Endothelial cell of umbilical vein (primary cell): ENCODE measurements at regions not wholly inside any gene's neighbourhood (a gene's known extent, or its start where the extent isn't known, plus 50 kb on each side); places are given as distances from the start of the nearest gene placed in this dataset.

Experiments used
- EZH2 ChIP-seq: IDR thresholded peaks from 2 replicates; pipeline ENCODE4 v1.6.1; 2012; ENCODE audit warnings: borderline replicate concordance, low read depth, mild to moderate bottlenecking, moderate library complexity, low read length, inconsistent platforms; ENCODE audit not compliant: severe bottlenecking
- POLR2A ChIP-seq: IDR thresholded peaks from 2 replicates; pipeline ENCODE4 v1.6.1; 2012; ENCODE audit warnings: low read depth, mild to moderate bottlenecking, control low read depth, low read length
- POLR2AphosphoS5 ChIP-seq: IDR thresholded peaks from 2 replicates; pipeline ENCODE4 v1.6.1; 2012; ENCODE audit warnings: low read depth, mild to moderate bottlenecking, control low read depth, low read length, moderate library complexity; ENCODE audit not compliant: insufficient read depth
- TF ChIP-seq, protein P1 (sequence below), 2 donors: IDR thresholded peaks; 1 replicate in 1 of 2; 2 replicates in 1 of 2; pipeline ENCODE4 v1.5.1; 2011; ENCODE audit warnings: low read length in 2 of 2, mild to moderate bottlenecking in 2 of 2, moderate library complexity in 2 of 2, control low read depth in 1 of 2, inconsistent platforms in 1 of 2, low read depth in 1 of 2; ENCODE audit not compliant: insufficient read depth in 1 of 2; ENCODE audit errors: extremely low read depth in 1 of 2
- TF ChIP-seq, protein P2 (sequence below): IDR thresholded peaks from 2 replicates; pipeline ENCODE4 v1.6.1; 2011; ENCODE audit not compliant: insufficient read depth, insufficient read length

DNA sequence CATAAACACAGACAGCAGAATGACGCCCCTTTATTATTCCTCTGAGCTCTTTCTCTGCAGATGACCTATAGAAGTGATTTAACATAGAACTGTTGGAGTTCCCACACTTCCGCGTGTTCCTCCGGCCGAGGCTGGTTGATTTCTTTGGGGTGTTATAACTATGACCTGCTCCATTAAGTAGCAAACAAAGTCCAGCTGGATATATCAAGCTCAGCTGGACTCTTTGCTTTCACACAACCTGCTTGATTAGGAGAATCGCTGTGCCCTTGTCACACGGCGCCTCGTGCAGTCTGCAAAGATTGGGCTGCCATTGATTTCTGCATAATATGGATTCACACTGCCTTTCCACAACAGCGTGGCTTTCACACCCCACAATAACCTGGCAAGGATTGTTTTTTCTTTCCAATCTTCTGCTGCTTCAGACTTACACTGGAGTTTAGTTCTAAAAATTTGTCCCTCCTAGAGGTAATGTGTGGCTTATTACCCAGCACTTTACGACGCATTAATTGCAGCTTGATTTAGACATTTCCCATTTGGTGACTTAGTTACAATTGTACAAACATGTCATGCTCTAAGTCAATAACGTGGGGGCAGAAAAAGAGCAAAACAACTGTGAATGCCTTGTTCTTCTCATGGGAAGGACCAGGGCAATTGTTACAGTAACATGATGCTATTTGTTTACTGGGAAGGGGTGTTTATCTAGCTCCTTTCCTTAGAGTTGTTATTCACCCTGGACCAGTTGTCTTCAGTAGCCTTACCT, 485.7 kb downstream of the TXNL1 start:
- TF ChIP-seq, protein P1, sequence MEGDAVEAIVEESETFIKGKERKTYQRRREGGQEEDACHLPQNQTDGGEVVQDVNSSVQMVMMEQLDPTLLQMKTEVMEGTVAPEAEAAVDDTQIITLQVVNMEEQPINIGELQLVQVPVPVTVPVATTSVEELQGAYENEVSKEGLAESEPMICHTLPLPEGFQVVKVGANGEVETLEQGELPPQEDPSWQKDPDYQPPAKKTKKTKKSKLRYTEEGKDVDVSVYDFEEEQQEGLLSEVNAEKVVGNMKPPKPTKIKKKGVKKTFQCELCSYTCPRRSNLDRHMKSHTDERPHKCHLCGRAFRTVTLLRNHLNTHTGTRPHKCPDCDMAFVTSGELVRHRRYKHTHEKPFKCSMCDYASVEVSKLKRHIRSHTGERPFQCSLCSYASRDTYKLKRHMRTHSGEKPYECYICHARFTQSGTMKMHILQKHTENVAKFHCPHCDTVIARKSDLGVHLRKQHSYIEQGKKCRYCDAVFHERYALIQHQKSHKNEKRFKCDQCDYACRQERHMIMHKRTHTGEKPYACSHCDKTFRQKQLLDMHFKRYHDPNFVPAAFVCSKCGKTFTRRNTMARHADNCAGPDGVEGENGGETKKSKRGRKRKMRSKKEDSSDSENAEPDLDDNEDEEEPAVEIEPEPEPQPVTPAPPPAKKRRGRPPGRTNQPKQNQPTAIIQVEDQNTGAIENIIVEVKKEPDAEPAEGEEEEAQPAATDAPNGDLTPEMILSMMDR (IDR thresholded peaks at IDR 0.05; ENCODE audit: extremely low read depth in 1 of 2, insufficient read depth in 1 of 2, low read depth in 1 of 2, low read length in 2 of 2) = no peak
- TF ChIP-seq POLR2A = no peak
- no peak for TF ChIP-seq EZH2
- no peak for TF ChIP-seq POLR2AphosphoS5
- TF ChIP-seq, protein P2, sequence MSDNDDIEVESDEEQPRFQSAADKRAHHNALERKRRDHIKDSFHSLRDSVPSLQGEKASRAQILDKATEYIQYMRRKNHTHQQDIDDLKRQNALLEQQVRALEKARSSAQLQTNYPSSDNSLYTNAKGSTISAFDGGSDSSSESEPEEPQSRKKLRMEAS = no peak
